RCC 7860 (cell line): ENCODE measurements at regions not wholly inside any gene's neighbourhood (a gene's known extent, or its start where the extent isn't known, plus 50 kb on each side); places are given as distances from the start of the nearest gene placed in this dataset.

Experiments
- DNase-seq: peaks from one replicate; pipeline ENCODE4 v3.0.0-alpha.2; 2015; ENCODE audit warnings: low spot score
- FAIRE-seq: peaks from 2 replicates; lab custom pipeline; 2012; peaks lifted over from hg19 to GRCh38; lab: Jason Lieb, UNC

- DNase-seq (no peak), FAIRE-seq (no peak)
These were observed 158.9 kb upstream of the PROX1 start for GRCh38 chr1:213828867-213829266.

- no peak for DNase-seq
- no peak for FAIRE-seq
These were observed 158.0 kb upstream of the PROX1 start for GRCh38 chr1:213829780-213830179.

GRCh38 chr1:213830371-213830770 is 157.4 kb upstream of the PROX1 start:
- DNase-seq: no peak
- FAIRE-seq: no peak

GRCh38 chr1:213840575-213840974 is 147.2 kb upstream of the PROX1 start:
- no peak for FAIRE-seq

GRCh38 chr1:213844632-213845031 is 143.1 kb upstream of the PROX1 start:
- DNase-seq (no peak), FAIRE-seq (no peak)

More at GRCh38 chr1:213840575-213840974, 147.2 kb upstream of the PROX1 start:
- no peak for DNase-seq

- no peak for FAIRE-seq
- no peak for DNase-seq
These were observed 135.7 kb upstream of the PROX1 start for GRCh38 chr1:213852107-213852506.

- FAIRE-seq (no peak), DNase-seq (no peak)
These were observed 129.2 kb upstream of the PROX1 start for GRCh38 chr1:213858581-213858980.

GRCh38 chr1:213861841-213862240 is 125.9 kb upstream of the PROX1 start:
- FAIRE-seq (no peak), DNase-seq (no peak)

GRCh38 chr1:213864091-213864490 is 123.7 kb upstream of the PROX1 start:
- FAIRE-seq: no peak
- DNase-seq: no peak

- FAIRE-seq (no peak), DNase-seq (no peak)
These were observed 119.3 kb upstream of the PROX1 start for GRCh38 chr1:213868482-213868881.

- no peak for FAIRE-seq
These were observed 116.6 kb upstream of the PROX1 start for GRCh38 chr1:213871179-213871578.

GRCh38 chr1:213874789-213875188 is 113.0 kb upstream of the PROX1 start:
- FAIRE-seq: no peak
- DNase-seq: no peak

More at GRCh38 chr1:213871179-213871578, 116.6 kb upstream of the PROX1 start:
- no peak for DNase-seq

GRCh38 chr1:213876531-213876930 is 111.2 kb upstream of the PROX1 start:
- FAIRE-seq (no peak), DNase-seq (no peak)

- DNase-seq: no peak
- FAIRE-seq: no peak
These were observed 104.2 kb upstream of the PROX1 start for GRCh38 chr1:213883618-213884017.

- no peak for FAIRE-seq
- no peak for DNase-seq
These were observed 103.4 kb upstream of the PROX1 start for GRCh38 chr1:213884402-213884801.

- DNase-seq (no peak), FAIRE-seq (no peak)
These were observed 102.8 kb upstream of the PROX1 start for GRCh38 chr1:213884942-213885341.

GRCh38 chr1:213887842-213888241 is 99.9 kb upstream of the PROX1 start:
- FAIRE-seq (no peak), DNase-seq (no peak)

GRCh38 chr1:213891989-213892902 is 95.5 kb upstream of the PROX1 start:
- FAIRE-seq: no peak

GRCh38 chr1:213898684-213899083 is 89.1 kb upstream of the PROX1 start:
- no peak for FAIRE-seq
- DNase-seq: no peak

More at GRCh38 chr1:213891989-213892902, 95.5 kb upstream of the PROX1 start:
- no peak for DNase-seq

GRCh38 chr1:213899413-213899812 is 88.4 kb upstream of the PROX1 start:
- DNase-seq (no peak), FAIRE-seq (no peak)

GRCh38 chr1:213905344-213905743 is 82.4 kb upstream of the PROX1 start:
- FAIRE-seq (no peak), DNase-seq (no peak)

GRCh38 chr1:213908521-213908920 is 79.3 kb upstream of the PROX1 start:
- DNase-seq (no peak), FAIRE-seq (no peak)

GRCh38 chr1:213914392-213914791 is 73.4 kb upstream of the PROX1 start:
- no peak for DNase-seq
- FAIRE-seq: no peak
